HL-60 (cell line): ENCODE measurements at regions not wholly inside any gene's neighbourhood (a gene's known extent, or its start where the extent isn't known, plus 50 kb on each side); places are given as distances from the start of the nearest gene placed in this dataset.

Experiments
- DNase-seq, 2 experiments: peaks; one replicate each; pipeline ENCODE4 v3.0.0-alpha.2; 2010 to 2020; ENCODE audit warnings: low read depth in 1 of 2, low spot score in 1 of 2
- H3K27ac ChIP-seq: fragments of 250-450 bp; sonication (Bioruptor Pico); replicated peaks from 2 replicates; pipeline ENCODE4 v1.5.1; 2020; ENCODE audit warnings: mild to moderate bottlenecking, moderate library complexity
- H3K27me3 ChIP-seq: fragments of 250-450 bp; sonication (Bioruptor Pico); 2 replicates; pipeline ENCODE4 v1.5.1; 2021; ENCODE audit warnings: mild to moderate bottlenecking, moderate library complexity; ENCODE audit not compliant: insufficient read depth, poor library complexity, severe bottlenecking
- H3K4me3 ChIP-seq: replicated peaks from 2 replicates; pipeline ENCODE4 v1.5.1; 2011; ENCODE audit warnings: mild to moderate bottlenecking, control low read depth, low read length; ENCODE audit not compliant: insufficient read depth
- GABPA ChIP-seq: IDR thresholded peaks from 2 replicates; pipeline ENCODE4 v1.6.1; 2012; ENCODE audit warnings: low read depth
- POLR2AphosphoS5 ChIP-seq: IDR thresholded peaks from 2 replicates; pipeline ENCODE4 v1.6.1; 2012; ENCODE audit warnings: low read depth
- SPI1 ChIP-seq: IDR thresholded peaks from 2 replicates; pipeline ENCODE4 v1.6.1; 2012; ENCODE audit warnings: low read depth, mild to moderate bottlenecking, borderline replicate concordance
- TF ChIP-seq, protein P1 (sequence below): IDR thresholded peaks from 2 replicates; pipeline ENCODE4 v1.6.1; 2012; ENCODE audit warnings: low read depth; ENCODE audit not compliant: insufficient replicate concordance
- TF ChIP-seq, protein P2 (sequence below): IDR thresholded peaks from one replicate; pipeline ENCODE4 v1.5.1; 2011; ENCODE audit warnings: low read length, control low read depth, inconsistent platforms; ENCODE audit not compliant: insufficient read depth

DNA sequence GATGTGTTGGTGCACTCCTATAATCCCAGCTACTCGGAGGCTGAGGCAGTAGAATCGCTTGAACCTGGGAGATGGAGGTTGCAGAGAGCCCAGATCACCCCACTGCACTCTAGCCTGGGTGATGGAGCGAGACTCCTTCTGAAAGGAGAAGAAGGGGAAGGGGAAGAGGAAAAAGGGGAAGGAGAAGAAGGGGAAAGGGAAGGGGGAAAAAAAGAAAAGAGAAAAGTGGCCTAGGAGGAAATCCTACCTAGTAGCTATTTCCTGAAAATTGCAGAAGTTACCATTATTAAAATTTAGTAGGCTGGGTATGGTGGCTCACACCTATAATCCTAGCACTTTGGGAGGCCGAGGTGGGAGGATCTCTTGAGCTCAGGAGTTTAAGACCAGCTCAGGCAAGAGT is 67.4 kb downstream of the ARRDC3 start:
- TF ChIP-seq, protein P1, sequence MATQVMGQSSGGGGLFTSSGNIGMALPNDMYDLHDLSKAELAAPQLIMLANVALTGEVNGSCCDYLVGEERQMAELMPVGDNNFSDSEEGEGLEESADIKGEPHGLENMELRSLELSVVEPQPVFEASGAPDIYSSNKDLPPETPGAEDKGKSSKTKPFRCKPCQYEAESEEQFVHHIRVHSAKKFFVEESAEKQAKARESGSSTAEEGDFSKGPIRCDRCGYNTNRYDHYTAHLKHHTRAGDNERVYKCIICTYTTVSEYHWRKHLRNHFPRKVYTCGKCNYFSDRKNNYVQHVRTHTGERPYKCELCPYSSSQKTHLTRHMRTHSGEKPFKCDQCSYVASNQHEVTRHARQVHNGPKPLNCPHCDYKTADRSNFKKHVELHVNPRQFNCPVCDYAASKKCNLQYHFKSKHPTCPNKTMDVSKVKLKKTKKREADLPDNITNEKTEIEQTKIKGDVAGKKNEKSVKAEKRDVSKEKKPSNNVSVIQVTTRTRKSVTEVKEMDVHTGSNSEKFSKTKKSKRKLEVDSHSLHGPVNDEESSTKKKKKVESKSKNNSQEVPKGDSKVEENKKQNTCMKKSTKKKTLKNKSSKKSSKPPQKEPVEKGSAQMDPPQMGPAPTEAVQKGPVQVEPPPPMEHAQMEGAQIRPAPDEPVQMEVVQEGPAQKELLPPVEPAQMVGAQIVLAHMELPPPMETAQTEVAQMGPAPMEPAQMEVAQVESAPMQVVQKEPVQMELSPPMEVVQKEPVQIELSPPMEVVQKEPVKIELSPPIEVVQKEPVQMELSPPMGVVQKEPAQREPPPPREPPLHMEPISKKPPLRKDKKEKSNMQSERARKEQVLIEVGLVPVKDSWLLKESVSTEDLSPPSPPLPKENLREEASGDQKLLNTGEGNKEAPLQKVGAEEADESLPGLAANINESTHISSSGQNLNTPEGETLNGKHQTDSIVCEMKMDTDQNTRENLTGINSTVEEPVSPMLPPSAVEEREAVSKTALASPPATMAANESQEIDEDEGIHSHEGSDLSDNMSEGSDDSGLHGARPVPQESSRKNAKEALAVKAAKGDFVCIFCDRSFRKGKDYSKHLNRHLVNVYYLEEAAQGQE, result no peak
- TF ChIP-seq SPI1, result peak; percentile 43; the same call in 1 of the 2 replicates
- Histone ChIP-seq H3K27me3 (no peaks in the 10 kb centered on the region), H3K4me3 (no peak overlapping the region), H3K27ac (no peak overlapping the region)
- DNase-seq, result no peak

DNA sequence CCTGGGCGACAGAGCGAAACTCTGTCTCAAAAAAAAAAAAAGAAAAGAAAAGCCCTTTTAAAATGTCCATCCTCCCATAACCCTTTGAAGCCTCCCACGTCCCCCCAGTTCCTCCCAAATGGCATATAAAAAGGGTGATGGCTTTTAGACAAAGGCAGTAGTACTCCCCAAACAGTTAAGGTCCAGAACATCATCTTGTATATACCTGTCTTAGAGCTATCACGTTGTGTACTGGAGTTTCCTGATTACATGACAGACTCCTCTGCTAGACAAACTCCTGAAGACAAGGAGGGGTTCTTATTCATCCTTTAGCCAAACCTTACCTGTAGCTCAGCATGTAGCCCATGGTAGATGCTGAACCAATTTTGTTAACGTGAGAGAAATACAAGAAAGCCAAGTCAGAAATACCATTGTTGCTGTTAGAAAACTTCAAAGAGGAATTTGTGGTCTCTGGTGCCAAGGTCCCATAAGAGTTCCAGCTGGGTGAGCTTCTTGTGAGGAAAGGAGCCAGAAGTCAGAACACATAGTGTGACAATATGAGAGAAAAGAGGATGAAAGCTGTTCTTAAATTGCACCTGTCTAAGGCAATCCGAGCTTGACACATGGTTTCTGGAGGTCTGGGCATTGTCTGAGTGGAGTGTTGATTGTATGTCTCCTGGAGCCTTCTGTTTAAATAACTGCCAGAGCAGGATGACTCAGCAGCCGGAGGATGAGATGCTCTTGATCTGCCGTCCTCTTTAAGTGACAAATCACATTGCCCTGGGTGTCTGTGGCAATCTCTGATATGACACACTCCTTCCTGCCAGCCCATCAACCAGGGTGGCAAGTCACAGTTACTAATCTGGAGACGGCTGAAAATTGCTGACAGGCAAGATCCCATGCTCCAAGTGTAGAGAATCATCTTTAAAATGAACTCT is 69.1 kb downstream of the ARRDC3 start:
- DNase-seq, result peak; percentile 72 to 87

DNA sequence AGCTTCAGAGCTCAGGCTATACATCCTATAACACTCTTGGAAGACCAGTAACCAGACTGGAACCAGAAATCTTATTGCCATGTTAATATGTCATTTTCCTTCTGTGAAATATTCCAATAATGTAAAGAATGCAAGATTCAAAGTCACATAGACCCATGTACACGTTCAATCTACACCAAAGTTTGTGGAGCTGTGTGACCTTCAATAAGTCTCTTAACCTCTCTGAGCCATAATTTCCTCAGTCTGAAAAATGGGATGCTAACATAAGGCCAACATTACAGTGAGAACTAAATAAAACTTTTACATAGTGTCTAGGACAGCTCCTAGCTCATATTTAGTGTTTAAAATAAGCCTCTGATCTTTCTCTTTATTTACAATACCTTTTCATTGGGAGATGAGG is 70.4 kb downstream of the ARRDC3 start:
- Histone ChIP-seq H3K4me3 (no peak overlapping the region), H3K27ac (no peak overlapping the region), H3K27me3 (no peaks in the 10 kb centered on the region)
- TF ChIP-seq POLR2AphosphoS5 (no peak), SPI1 (no peak), GABPA (no peak)
- TF ChIP-seq, protein P2, sequence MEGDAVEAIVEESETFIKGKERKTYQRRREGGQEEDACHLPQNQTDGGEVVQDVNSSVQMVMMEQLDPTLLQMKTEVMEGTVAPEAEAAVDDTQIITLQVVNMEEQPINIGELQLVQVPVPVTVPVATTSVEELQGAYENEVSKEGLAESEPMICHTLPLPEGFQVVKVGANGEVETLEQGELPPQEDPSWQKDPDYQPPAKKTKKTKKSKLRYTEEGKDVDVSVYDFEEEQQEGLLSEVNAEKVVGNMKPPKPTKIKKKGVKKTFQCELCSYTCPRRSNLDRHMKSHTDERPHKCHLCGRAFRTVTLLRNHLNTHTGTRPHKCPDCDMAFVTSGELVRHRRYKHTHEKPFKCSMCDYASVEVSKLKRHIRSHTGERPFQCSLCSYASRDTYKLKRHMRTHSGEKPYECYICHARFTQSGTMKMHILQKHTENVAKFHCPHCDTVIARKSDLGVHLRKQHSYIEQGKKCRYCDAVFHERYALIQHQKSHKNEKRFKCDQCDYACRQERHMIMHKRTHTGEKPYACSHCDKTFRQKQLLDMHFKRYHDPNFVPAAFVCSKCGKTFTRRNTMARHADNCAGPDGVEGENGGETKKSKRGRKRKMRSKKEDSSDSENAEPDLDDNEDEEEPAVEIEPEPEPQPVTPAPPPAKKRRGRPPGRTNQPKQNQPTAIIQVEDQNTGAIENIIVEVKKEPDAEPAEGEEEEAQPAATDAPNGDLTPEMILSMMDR, result no peak
- TF ChIP-seq, protein P1, result no peak
- no peak for DNase-seq

More for the DNA sequence above, 69.1 kb downstream of the ARRDC3 start:
- TF ChIP-seq SPI1, result no peak
- TF ChIP-seq, protein P2, result no peak
- no peak for TF ChIP-seq GABPA
- no peak for TF ChIP-seq POLR2AphosphoS5
- TF ChIP-seq, protein P1, result no peak
- Histone ChIP-seq H3K4me3 (no peak overlapping the region), H3K27me3 (no peaks in the 10 kb centered on the region), H3K27ac (peak overlapping the region; percentile 48)
